HG03139 (cell line): ENCODE measurements at regions not wholly inside any gene's neighbourhood (a gene's known extent, or its start where the extent isn't known, plus 50 kb on each side); places are given as distances from the start of the nearest gene placed in this dataset.

Experiments used
- ATAC-seq: cut with Tn5 transposase; IDR thresholded peaks from one replicate; pipeline ENCODE4 v1.9.1; 2021; ENCODE audit not compliant: unreplicated experiment

GRCh38 chr16:22754577-22754976, 59.4 kb upstream of the HS3ST2 start:
- no peak for ATAC-seq

GRCh38 chr16:22757202-22757601, 56.8 kb upstream of the HS3ST2 start:
- no peak for ATAC-seq

- no peak for ATAC-seq
Measured at GRCh38 chr16:22762486-22762885, 51.5 kb upstream of the HS3ST2 start.

GRCh38 chr16:22763437-22764080, 50.4 kb upstream of the HS3ST2 start:
- ATAC-seq, result no peak
